ENCODE measurements at regions not wholly inside any gene's neighbourhood (a gene's known extent, or its start where the extent isn't known, plus 50 kb on each side); places are given as distances from the start of the nearest gene placed in this dataset.

GRCh38 chr17:13374203-13375143 lies 227.3 kb downstream of the HS3ST3A1 start:
- DNase-seq (no peak), ATAC-seq (ENCODE audit: low read depth) (no peak)
- Mint-ChIP-seq H3K27ac (no peak overlapping the region), H3K4me1 (no peaks in the 10 kb centered on the region), H3K36me3 (ENCODE audit: low read depth) (no peaks in the 10 kb centered on the region), H3K9me3 (no peaks in the 10 kb centered on the region), H3K4me3 (no peak overlapping the region), H3K27me3 (no peaks in the 10 kb centered on the region)
- TF ChIP-seq, protein P1, sequence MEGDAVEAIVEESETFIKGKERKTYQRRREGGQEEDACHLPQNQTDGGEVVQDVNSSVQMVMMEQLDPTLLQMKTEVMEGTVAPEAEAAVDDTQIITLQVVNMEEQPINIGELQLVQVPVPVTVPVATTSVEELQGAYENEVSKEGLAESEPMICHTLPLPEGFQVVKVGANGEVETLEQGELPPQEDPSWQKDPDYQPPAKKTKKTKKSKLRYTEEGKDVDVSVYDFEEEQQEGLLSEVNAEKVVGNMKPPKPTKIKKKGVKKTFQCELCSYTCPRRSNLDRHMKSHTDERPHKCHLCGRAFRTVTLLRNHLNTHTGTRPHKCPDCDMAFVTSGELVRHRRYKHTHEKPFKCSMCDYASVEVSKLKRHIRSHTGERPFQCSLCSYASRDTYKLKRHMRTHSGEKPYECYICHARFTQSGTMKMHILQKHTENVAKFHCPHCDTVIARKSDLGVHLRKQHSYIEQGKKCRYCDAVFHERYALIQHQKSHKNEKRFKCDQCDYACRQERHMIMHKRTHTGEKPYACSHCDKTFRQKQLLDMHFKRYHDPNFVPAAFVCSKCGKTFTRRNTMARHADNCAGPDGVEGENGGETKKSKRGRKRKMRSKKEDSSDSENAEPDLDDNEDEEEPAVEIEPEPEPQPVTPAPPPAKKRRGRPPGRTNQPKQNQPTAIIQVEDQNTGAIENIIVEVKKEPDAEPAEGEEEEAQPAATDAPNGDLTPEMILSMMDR (IDR thresholded peaks at IDR 0.05) = no peak
- POLR2A ChIA-PET = no interaction called here
- intact Hi-C loops (cut with micrococcal nuclease) = no loop called here
- CTCF ChIA-PET = no interaction called here

DNA sequence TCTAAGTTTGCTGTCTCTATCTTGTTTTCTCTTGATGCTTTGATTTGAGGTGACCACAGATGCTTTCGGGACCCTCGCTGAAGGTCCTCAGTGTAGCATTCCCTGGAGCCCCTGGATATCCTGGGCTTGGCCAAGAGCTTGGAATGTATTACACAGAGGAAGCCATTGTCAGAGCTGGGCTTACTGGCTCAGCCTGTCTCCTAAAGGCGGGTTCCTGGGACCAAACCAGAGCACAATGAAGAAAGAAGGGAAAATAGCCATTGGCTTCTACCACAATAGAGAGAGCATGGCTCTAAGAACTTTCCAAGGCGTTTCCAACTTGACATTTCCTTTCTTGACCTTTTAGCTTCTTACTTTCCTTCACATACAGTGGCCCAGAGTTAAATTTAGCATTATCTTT lies 229.3 kb downstream of the HS3ST3A1 start:
- H3K9me3 Mint-ChIP-seq = no peaks in the 10 kb centered on the region
- TF ChIP-seq, protein P1 (IDR thresholded peaks at IDR 0.05) = no peak
- ChIA-PET POLR2A (no interaction called here), CTCF (no interaction called here)
- no peaks in the 10 kb centered on the region for H3K4me1 Mint-ChIP-seq
- DNase-seq = no peak
- H3K4me3 Mint-ChIP-seq = no peak overlapping the region
- H3K36me3 Mint-ChIP-seq (ENCODE audit: low read depth) = no peaks in the 10 kb centered on the region
- ATAC-seq (ENCODE audit: low read depth) = no peak
- no peak overlapping the region for H3K27ac Mint-ChIP-seq
- no peaks in the 10 kb centered on the region for H3K27me3 Mint-ChIP-seq
- intact Hi-C loops (cut with micrococcal nuclease) = no loop called here

GRCh38 chr17:13367154-13367553 lies 234.6 kb downstream of the HS3ST3A1 start:
- no peaks in the 10 kb centered on the region for H3K36me3 Mint-ChIP-seq (ENCODE audit: low read depth)

DNA sequence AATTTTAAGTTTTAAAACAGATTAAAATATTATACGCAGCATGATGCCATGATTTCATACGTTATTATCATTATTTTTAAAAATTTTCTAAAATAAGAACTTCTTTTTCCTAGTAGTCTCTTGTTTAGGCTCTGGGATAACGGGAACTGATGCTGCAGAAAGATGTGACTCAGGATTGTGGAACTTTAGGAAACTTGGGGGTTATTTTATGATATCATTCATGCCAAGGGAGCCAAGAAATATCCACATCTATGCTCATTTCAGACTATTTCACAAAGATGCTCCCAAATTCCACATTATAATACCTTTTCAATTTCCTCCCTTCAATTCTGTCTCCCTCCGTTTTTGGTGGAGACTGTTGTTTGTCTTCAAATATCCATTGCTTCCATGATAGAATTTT lies 236.4 kb downstream of the HS3ST3A1 start:
- ChIA-PET CTCF (no interaction called here), POLR2A (no interaction called here)
- H3K4me1 Mint-ChIP-seq = no peaks in the 10 kb centered on the region
- DNase-seq (no peak), ATAC-seq (ENCODE audit: low read depth) (no peak)
- H3K27ac Mint-ChIP-seq = no peak overlapping the region
- no peaks in the 10 kb centered on the region for H3K27me3 Mint-ChIP-seq
- no peak overlapping the region for H3K4me3 Mint-ChIP-seq
- H3K36me3 Mint-ChIP-seq (ENCODE audit: low read depth) = no peaks in the 10 kb centered on the region
- TF ChIP-seq, protein P1 (IDR thresholded peaks at IDR 0.05) = no peak
- intact Hi-C loops (cut with micrococcal nuclease) = no loop called here
- H3K9me3 Mint-ChIP-seq = no peaks in the 10 kb centered on the region

More at GRCh38 chr17:13367154-13367553, 234.6 kb downstream of the HS3ST3A1 start:
- no peaks in the 10 kb centered on the region for H3K4me1 Mint-ChIP-seq
- ChIA-PET POLR2A (no interaction called here), CTCF (no interaction called here)
- no peaks in the 10 kb centered on the region for H3K9me3 Mint-ChIP-seq
- TF ChIP-seq, protein P1 (IDR thresholded peaks at IDR 0.05) = no peak
- intact Hi-C loops (cut with micrococcal nuclease) = no loop called here
- no peak overlapping the region for H3K27ac Mint-ChIP-seq
- DNase-seq (no peak), ATAC-seq (ENCODE audit: low read depth) (no peak)
- H3K27me3 Mint-ChIP-seq = no peaks in the 10 kb centered on the region
- H3K4me3 Mint-ChIP-seq = no peak overlapping the region

DNA sequence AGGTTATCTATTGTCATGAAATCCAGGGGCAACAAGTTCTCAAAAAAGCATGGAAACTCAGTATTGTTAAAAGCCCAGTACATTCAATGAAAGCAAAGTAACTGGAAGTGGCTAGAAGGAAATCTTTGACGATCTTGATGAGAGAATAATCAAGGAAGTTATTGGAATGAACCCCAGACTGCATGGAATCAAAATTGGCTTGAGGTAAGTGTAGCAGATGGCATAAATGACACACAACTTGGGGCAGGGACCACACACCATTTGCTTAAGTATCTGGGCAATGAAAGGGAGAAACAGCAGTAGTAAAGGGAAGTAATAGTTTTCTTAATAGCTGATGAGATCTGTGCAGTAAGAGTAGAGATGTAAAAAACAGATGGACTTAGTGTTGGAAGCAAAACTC lies 238.0 kb downstream of the HS3ST3A1 start:
- Mint-ChIP-seq H3K4me1 (no peaks in the 10 kb centered on the region), H3K36me3 (ENCODE audit: low read depth) (no peaks in the 10 kb centered on the region), H3K27me3 (no peaks in the 10 kb centered on the region), H3K9me3 (no peaks in the 10 kb centered on the region), H3K27ac (no peak overlapping the region), H3K4me3 (no peak overlapping the region)
- POLR2A ChIA-PET = no interaction called here
- no peak for DNase-seq
- ATAC-seq (ENCODE audit: low read depth) = no peak
- CTCF ChIA-PET = no interaction called here
- TF ChIP-seq, protein P1 (IDR thresholded peaks at IDR 0.05) = no peak
- intact Hi-C loops (cut with micrococcal nuclease) = no loop called here

All from activated B cell treated with CpG ODN at 0.5 μM for 24 hours (primary cell).